ENCODE measurements at regions not wholly inside any gene's neighbourhood (a gene's known extent, or its start where the extent isn't known, plus 50 kb on each side); places are given as distances from the start of the nearest gene placed in this dataset.
A peak's percentile ranks its signal among the peaks of the same experiment; 100 is the strongest.

DNA sequence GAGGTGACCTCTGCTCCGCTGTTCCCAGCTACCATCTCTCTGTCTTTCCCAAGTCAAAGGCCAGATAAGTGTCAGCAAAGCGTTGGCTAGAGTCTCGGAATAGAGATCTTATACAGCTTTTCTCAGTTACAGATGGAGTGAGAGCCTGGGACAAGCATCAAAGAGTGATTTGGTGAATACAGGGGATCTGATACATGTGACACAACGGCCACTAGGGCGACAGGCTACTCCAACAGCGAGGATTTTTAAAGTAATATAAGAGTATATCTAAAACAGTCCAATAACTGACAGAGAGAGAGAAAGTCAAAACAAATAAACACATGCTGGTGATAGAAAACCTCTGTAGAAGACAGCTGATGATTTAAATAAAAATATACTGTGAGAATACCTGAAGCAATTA, 433.1 kb upstream of the SMIM31 start:
- Histone ChIP-seq H3K9me3 (ENCODE audit: insufficient read depth, low read length) (no peaks in the 10 kb centered on the region), H3K36me3 (replicated peaks; ENCODE audit: low read depth, low read length) (no peaks in the 10 kb centered on the region), H2AFZ (ENCODE audit: low read depth, low read length) (peak overlapping the region; percentile 13; the same call in 1 of the 2 replicates), H3K4me1 (ENCODE audit: low read length) (peaks cover 11% of the 10 kb centered on the region), H3K9ac (ENCODE audit: low read length) (no peak overlapping the region), H3K27ac (ENCODE audit: low read length) (no peak overlapping the region), H3K4me3 (ENCODE audit: low read length) (no peak overlapping the region), H3K27me3 (ENCODE audit: low read depth, low read length) (no peaks in the 10 kb centered on the region), H4K20me1 (ENCODE audit: insufficient read depth, low read length) (no peaks in the 10 kb centered on the region), H3K4me2 (ENCODE audit: low read length) (no peak overlapping the region), H3K79me2 (ENCODE audit: low read length) (no peaks in the 10 kb centered on the region)
- no peak for TF ChIP-seq EZH2phosphoT487 (IDR thresholded peaks at IDR 0.05; ENCODE audit: low read depth)
- TF ChIP-seq, protein P1, sequence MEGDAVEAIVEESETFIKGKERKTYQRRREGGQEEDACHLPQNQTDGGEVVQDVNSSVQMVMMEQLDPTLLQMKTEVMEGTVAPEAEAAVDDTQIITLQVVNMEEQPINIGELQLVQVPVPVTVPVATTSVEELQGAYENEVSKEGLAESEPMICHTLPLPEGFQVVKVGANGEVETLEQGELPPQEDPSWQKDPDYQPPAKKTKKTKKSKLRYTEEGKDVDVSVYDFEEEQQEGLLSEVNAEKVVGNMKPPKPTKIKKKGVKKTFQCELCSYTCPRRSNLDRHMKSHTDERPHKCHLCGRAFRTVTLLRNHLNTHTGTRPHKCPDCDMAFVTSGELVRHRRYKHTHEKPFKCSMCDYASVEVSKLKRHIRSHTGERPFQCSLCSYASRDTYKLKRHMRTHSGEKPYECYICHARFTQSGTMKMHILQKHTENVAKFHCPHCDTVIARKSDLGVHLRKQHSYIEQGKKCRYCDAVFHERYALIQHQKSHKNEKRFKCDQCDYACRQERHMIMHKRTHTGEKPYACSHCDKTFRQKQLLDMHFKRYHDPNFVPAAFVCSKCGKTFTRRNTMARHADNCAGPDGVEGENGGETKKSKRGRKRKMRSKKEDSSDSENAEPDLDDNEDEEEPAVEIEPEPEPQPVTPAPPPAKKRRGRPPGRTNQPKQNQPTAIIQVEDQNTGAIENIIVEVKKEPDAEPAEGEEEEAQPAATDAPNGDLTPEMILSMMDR (IDR thresholded peaks at IDR 0.05; ENCODE audit: low read depth, low read length): no peak

DNA sequence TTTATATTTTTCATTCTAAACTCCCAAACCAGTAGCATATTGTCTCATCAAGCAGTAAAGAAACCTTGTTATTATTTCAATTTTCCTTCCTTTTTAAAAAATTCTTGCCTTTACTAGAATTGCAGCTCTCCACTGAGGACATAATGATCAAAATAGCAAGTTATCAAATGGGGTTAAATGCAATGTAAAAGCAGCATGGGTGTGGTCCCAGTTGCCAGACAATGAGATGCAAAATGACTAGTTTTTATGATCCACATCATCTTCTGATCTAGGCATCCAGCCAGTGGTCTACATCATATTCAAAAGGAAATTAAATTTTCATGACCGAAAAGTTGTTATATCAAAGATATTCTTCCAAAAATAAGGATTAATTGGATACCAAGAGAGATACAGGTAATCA, 427.9 kb upstream of the SMIM31 start:
- Histone ChIP-seq H3K27me3 (ENCODE audit: low read depth, low read length) (no peaks in the 10 kb centered on the region), H3K4me2 (ENCODE audit: low read length) (no peak overlapping the region), H3K4me1 (ENCODE audit: low read length) (peaks cover 12% of the 10 kb centered on the region), H3K9ac (ENCODE audit: low read length) (no peak overlapping the region), H3K27ac (ENCODE audit: low read length) (no peak overlapping the region), H3K36me3 (replicated peaks; ENCODE audit: low read depth, low read length) (no peaks in the 10 kb centered on the region), H3K79me2 (ENCODE audit: low read length) (no peaks in the 10 kb centered on the region), H3K9me3 (ENCODE audit: insufficient read depth, low read length) (no peaks in the 10 kb centered on the region), H3K4me3 (ENCODE audit: low read length) (no peak overlapping the region), H2AFZ (ENCODE audit: low read depth, low read length) (no peak overlapping the region), H4K20me1 (ENCODE audit: insufficient read depth, low read length) (no peaks in the 10 kb centered on the region)
- no peak for TF ChIP-seq EZH2phosphoT487 (IDR thresholded peaks at IDR 0.05; ENCODE audit: low read depth)

DNA sequence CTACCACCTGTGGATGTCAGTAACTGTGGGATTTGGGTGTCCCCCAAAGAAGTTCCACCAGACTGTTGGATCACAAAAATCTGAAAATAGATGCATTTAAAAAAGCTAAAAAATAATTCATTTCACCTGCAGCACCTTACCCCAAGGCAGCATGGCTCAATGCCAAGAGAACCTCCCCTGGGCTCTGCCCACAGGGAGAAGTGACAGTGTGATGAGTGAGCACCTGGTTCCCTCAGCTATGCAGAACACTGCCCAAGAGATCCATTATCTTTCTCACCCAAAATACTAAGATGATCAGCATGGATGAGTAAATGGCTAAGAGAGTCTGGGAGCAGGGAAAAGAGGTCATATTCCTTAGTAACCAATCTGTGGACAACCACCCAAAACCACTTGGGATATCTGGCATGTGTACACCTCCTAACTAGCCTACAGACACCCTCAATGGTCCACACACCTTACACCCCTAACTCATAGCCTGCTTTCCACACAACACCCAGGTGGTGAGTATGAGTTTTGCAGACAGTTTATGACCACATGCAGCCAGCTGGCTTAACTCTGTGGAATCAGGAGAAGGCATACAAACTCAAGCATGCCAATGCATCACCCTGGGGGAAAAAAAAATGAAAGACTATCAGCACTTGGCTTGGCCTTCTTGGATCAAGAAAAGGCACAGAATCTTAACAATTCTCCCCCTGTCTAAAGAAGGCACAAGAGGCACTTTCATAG, 416.5 kb upstream of the SMIM31 start:
- Histone ChIP-seq H2AFZ (ENCODE audit: low read depth, low read length) (no peak overlapping the region), H3K9ac (ENCODE audit: low read length) (no peak overlapping the region), H3K4me2 (ENCODE audit: low read length) (no peak overlapping the region), H4K20me1 (ENCODE audit: insufficient read depth, low read length) (no peaks in the 10 kb centered on the region), H3K9me3 (ENCODE audit: insufficient read depth, low read length) (no peaks in the 10 kb centered on the region), H3K4me1 (ENCODE audit: low read length) (no peaks in the 10 kb centered on the region), H3K4me3 (ENCODE audit: low read length) (no peak overlapping the region), H3K27me3 (ENCODE audit: low read depth, low read length) (no peaks in the 10 kb centered on the region), H3K36me3 (replicated peaks; ENCODE audit: low read depth, low read length) (no peaks in the 10 kb centered on the region), H3K79me2 (ENCODE audit: low read length) (no peaks in the 10 kb centered on the region), H3K27ac (ENCODE audit: low read length) (no peak overlapping the region)
- TF ChIP-seq, protein P1 (IDR thresholded peaks at IDR 0.05; ENCODE audit: low read depth, low read length): no peak
- TF ChIP-seq EZH2phosphoT487 (IDR thresholded peaks at IDR 0.05; ENCODE audit: low read depth): no peak

DNA sequence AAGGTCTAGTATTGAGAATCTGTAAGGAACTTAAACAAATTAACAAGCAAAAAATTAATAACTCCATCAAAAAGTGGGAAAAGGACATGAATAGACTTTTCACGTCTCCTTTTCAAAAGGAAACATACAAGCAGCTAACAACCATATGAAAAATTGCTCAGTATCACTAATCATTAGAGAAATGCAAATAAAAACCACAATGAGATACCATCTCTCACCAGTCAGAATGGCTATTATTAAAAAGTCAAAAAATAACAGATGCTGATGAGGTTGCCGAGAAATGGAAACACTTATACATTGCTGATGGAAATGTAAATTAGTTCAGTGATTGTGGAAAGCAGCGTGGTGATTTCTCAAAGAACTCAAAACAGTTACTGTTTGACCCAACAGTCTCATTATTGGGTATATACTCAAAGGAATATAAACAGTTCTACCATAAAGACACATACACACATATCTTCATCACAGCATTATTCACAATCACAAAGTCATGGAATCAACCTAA, 410.4 kb upstream of the SMIM31 start:
- Histone ChIP-seq H3K4me2 (ENCODE audit: low read length) (no peak overlapping the region), H3K27me3 (ENCODE audit: low read depth, low read length) (no peaks in the 10 kb centered on the region), H3K79me2 (ENCODE audit: low read length) (no peaks in the 10 kb centered on the region), H3K9me3 (ENCODE audit: insufficient read depth, low read length) (no peaks in the 10 kb centered on the region), H3K4me3 (ENCODE audit: low read length) (no peak overlapping the region), H2AFZ (ENCODE audit: low read depth, low read length) (no peak overlapping the region), H3K9ac (ENCODE audit: low read length) (no peak overlapping the region), H3K36me3 (replicated peaks; ENCODE audit: low read depth, low read length) (no peaks in the 10 kb centered on the region), H3K27ac (ENCODE audit: low read length) (no peak overlapping the region), H4K20me1 (ENCODE audit: insufficient read depth, low read length) (no peaks in the 10 kb centered on the region), H3K4me1 (ENCODE audit: low read length) (no peaks in the 10 kb centered on the region)
- no peak for TF ChIP-seq EZH2phosphoT487 (IDR thresholded peaks at IDR 0.05; ENCODE audit: low read depth)
- TF ChIP-seq, protein P1 (IDR thresholded peaks at IDR 0.05; ENCODE audit: low read depth, low read length): no peak

All from OCI-LY3 (cell line).